Uterus (tissue), 3 donors: ENCODE measurements at regions not wholly inside any gene's neighbourhood (a gene's known extent, or its start where the extent isn't known, plus 50 kb on each side); places are given as distances from the start of the nearest gene placed in this dataset.
A peak's percentile ranks its signal among the peaks of the same experiment; 100 is the strongest.

ENCODE experiments used
- DNase-seq, 2 donors: peaks; one replicate each; pipeline ENCODE4 v3.0.0-alpha.2; 2019 to 2020
- H3K27ac ChIP-seq, 2 donors: fragments of 200-600 bp; sonication (generic); 1 replicate in 1 of 2; 2 replicates in 1 of 2; pipeline ENCODE4 v1.5.1; 2016 to 2018
- H3K27me3 ChIP-seq, 2 donors: fragments of 200-600 bp; sonication (generic); one replicate each; pipeline ENCODE4 v1.5.1; 2018 to 2019; ENCODE audit warnings: control low read depth in 1 of 2
- H3K36me3 ChIP-seq, 2 donors: fragments of 200-600 bp; sonication (generic); one replicate each; pipeline ENCODE4 v1.5.1; 2019; ENCODE audit warnings: control low read depth in 1 of 2
- H3K4me1 ChIP-seq, 2 donors: fragments of 200-600 bp; sonication (generic); one replicate each; pipeline ENCODE4 v1.5.1; 2018 to 2019; ENCODE audit warnings: control low read depth in 1 of 2
- H3K4me3 ChIP-seq, 2 donors: fragments of 200-600 bp; sonication (generic); 1 replicate in 1 of 2; 2 replicates in 1 of 2; pipeline ENCODE4 v1.5.1; 2018 to 2019; ENCODE audit warnings: mild to moderate bottlenecking in 1 of 2
- H3K9me3 ChIP-seq, 2 donors: fragments of 200-600 bp; sonication (generic); one replicate each; pipeline ENCODE4 v1.5.1; 2019; ENCODE audit warnings: control low read depth in 1 of 2
- CTCF ChIP-seq, 4 experiments: fragments of 200-600 bp in 2 of 4; fragments of 450-650 bp in 2 of 4; sonication (generic) in 2 of 4; IDR thresholded peaks; one replicate each; pipeline ENCODE4 v1.5.1; 2016 to 2019; ENCODE audit warnings: antibody characterized with exemption in 4 of 4, mild to moderate bottlenecking in 2 of 4, moderate library complexity in 1 of 4
- POLR2A ChIP-seq, 2 donors: fragments of 450-650 bp; IDR thresholded peaks; one replicate each; pipeline ENCODE4 v1.6.1; 2016; ENCODE audit warnings: antibody characterized with exemption in 2 of 2, mild to moderate bottlenecking in 1 of 2, moderate library complexity in 1 of 2
- intact Hi-C: fragments of 100-400 bp; cut with DNase I; formaldehyde crosslinking; loops from one replicate; pipeline ENCODE4 v1.15.1; 2023; ENCODE audit warnings: low total_unique reads
- donor health status: DM: yes; HTN: yes; CAD: no.

DNA sequence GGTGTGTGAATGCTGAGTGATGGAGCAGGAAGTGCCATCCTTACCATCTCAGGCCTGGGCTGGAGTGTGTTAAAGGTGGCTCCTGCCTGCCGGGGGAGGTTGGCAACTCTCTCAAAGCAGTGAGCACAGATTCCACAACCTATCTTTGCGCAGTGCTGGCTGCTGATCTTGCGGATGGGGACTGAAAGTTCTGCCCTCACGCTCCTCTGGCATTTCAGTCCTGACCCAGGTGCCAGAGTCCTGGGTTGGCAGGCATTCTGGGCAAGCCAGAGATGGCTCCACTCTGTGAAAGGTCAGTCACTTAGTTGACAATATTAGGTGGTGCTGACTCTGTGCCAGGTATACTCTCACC is 315.5 kb downstream of the RPS24 start:
- TF ChIP-seq CTCF (IDR thresholded peaks at IDR 0.05) (no peak), POLR2A (IDR thresholded peaks at IDR 0.05) (no peak)
- intact Hi-C loops, result no loop called here
- Histone ChIP-seq H3K4me1 (peaks cover 0 to 10% of the 10 kb centered on the region in 2 donors), H3K27me3 (no peaks in the 10 kb centered on the region), H3K36me3 (no peaks in the 10 kb centered on the region), H3K27ac (no peak overlapping the region), H3K9me3 (no peaks in the 10 kb centered on the region), H3K4me3 (no peak overlapping the region)
- peak; percentile 9 to 11 for DNase-seq

GRCh38 chr10:78349911-78350663 is 316.4 kb downstream of the RPS24 start:
- no peak overlapping the region for H3K4me3 ChIP-seq
- no peaks in the 10 kb centered on the region for H3K27me3 ChIP-seq
- TF ChIP-seq POLR2A (IDR thresholded peaks at IDR 0.05) (no peak), CTCF (IDR thresholded peaks at IDR 0.05) (no peak)
- no peaks in the 10 kb centered on the region for H3K36me3 ChIP-seq
- intact Hi-C loops, result no loop called here
- peaks cover 0 to 10% of the 10 kb centered on the region in 2 donors for H3K4me1 ChIP-seq
- H3K27ac ChIP-seq, result no peak overlapping the region
- H3K9me3 ChIP-seq, result no peaks in the 10 kb centered on the region
- peak in 1 of 2 donors; percentile 12 for DNase-seq

- Histone ChIP-seq H3K4me1 (peaks cover 0 to 10% of the 10 kb centered on the region in 2 donors), H3K27ac (no peak overlapping the region), H3K4me3 (no peak overlapping the region), H3K9me3 (no peaks in the 10 kb centered on the region), H3K36me3 (no peaks in the 10 kb centered on the region), H3K27me3 (no peaks in the 10 kb centered on the region)
- TF ChIP-seq CTCF (IDR thresholded peaks at IDR 0.05) (no peak), POLR2A (IDR thresholded peaks at IDR 0.05) (no peak)
- intact Hi-C loops, result no loop called here
- no peak for DNase-seq
Measured at GRCh38 chr10:78351283-78351682, 317.6 kb downstream of the RPS24 start.

DNA sequence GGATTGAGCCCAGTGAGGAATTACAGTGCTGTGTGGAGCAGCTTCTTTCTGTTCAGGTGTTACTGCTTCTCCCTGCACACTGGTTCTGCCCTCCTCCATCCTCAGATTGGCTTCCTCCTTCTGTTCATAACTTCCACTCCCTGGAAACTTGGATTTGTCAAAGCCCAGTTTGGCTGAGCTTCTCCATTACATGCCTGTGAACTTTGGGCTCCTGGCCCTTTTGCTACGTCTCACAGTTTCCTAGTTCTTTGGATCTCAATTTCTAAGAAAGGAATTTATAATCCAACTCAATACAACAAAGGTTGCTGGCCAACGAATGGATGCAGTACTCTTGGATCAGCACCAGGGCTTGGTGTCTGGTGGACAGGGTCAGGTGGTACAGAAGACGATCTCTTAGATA is 318.1 kb downstream of the RPS24 start:
- Histone ChIP-seq H3K27me3 (no peaks in the 10 kb centered on the region), H3K27ac (peak overlapping the region in 1 of 2 donors; percentile 0), H3K9me3 (no peaks in the 10 kb centered on the region), H3K4me1 (peaks cover 0 to 10% of the 10 kb centered on the region in 2 donors), H3K36me3 (no peaks in the 10 kb centered on the region), H3K4me3 (no peak overlapping the region)
- no peak for DNase-seq
- intact Hi-C loops, result no loop called here
- no peak for TF ChIP-seq POLR2A (IDR thresholded peaks at IDR 0.05)
- TF ChIP-seq CTCF (IDR thresholded peaks at IDR 0.05), result no peak

- H3K9me3 ChIP-seq, result no peaks in the 10 kb centered on the region
- TF ChIP-seq POLR2A (IDR thresholded peaks at IDR 0.05), result no peak
- TF ChIP-seq CTCF (IDR thresholded peaks at IDR 0.05), result peak in 2 of 4 experiments; percentile 22 to 30
- H3K27ac ChIP-seq, result peak overlapping the region; percentile 78 to 89
- H3K36me3 ChIP-seq, result no peaks in the 10 kb centered on the region
- intact Hi-C loops, result no loop called here
- peaks cover 0 to 10% of the 10 kb centered on the region in 2 donors for H3K4me1 ChIP-seq
- no peaks in the 10 kb centered on the region for H3K27me3 ChIP-seq
- H3K4me3 ChIP-seq, result no peak overlapping the region
- peak; percentile 61 to 63 for DNase-seq
Measured at GRCh38 chr10:78353636-78354035, 320.0 kb downstream of the RPS24 start.
